NT2/D1 (cell line): ENCODE measurements at regions not wholly inside any gene's neighbourhood (a gene's known extent, or its start where the extent isn't known, plus 50 kb on each side); places are given as distances from the start of the nearest gene placed in this dataset.

ENCODE experiments used
- DNase-seq: peaks from one replicate; pipeline ENCODE4 v3.0.0-alpha.2; 2011; ENCODE audit warnings: low read depth, low spot score
- H3K27me3 ChIP-seq: 2 replicates; pipeline ENCODE4 v1.6.0; 2011; ENCODE audit warnings: mild to moderate bottlenecking; ENCODE audit not compliant: insufficient read length, insufficient read depth
- H3K36me3 ChIP-seq: 2 replicates; pipeline ENCODE4 v1.6.1; 2011; ENCODE audit warnings: mild to moderate bottlenecking, low read length, mixed read lengths; ENCODE audit not compliant: insufficient read depth, insufficient read length
- H3K4me1 ChIP-seq: 2 replicates; pipeline ENCODE4 v1.5.1; 2011; ENCODE audit not compliant: insufficient read depth, insufficient read length
- H3K4me3 ChIP-seq: 2 replicates; pipeline ENCODE4 v1.5.1; 2011; ENCODE audit warnings: low read depth; ENCODE audit not compliant: insufficient read length
- H3K9ac ChIP-seq: 2 replicates; pipeline ENCODE4 v1.6.0; 2011; ENCODE audit warnings: low read depth; ENCODE audit not compliant: insufficient read length
- H3K9me3 ChIP-seq: 2 replicates; pipeline ENCODE4 v1.5.1; 2011; ENCODE audit warnings: mild to moderate bottlenecking, low read length; ENCODE audit not compliant: insufficient read depth
- SUZ12 ChIP-seq: IDR thresholded peaks from 2 replicates; pipeline ENCODE4 v1.6.1; 2011; ENCODE audit not compliant: insufficient read length, insufficient read depth; ENCODE audit errors: extremely low read depth
- YY1 ChIP-seq: IDR thresholded peaks from 2 replicates; pipeline ENCODE4 v1.6.1; 2011; ENCODE audit not compliant: insufficient read length, insufficient read depth
- ZNF274 ChIP-seq: IDR thresholded peaks from 2 replicates; pipeline ENCODE4 v1.6.1; 2011; ENCODE audit warnings: mild to moderate bottlenecking, low read depth, low read length

DNA sequence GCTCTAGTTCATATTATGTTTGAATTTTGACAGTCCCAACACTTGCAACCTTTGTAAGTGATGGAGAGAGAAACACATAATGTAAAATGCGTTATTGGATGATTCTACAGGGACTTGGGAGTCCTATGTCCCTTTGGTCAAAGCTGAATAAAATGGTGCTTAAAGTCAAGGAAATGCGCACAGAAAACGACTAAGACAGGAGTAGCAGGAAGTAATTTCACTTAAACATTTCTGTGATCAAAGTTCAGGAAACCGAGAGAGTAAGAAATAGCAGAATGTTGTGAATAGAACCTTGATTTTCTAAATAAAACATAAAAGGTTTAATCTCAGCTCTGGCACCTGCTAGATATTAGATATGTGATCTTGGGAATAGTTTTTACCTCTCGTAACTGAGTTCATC lies 2339.2 kb downstream of the MAT2B start:
- TF ChIP-seq YY1: no peak
- TF ChIP-seq SUZ12: no peak
- no peak for TF ChIP-seq ZNF274
- no peak overlapping the region for H3K4me3 ChIP-seq
- no peaks in the 10 kb centered on the region for H3K36me3 ChIP-seq
- no peak overlapping the region for H3K9ac ChIP-seq
- H3K9me3 ChIP-seq: no peaks in the 10 kb centered on the region
- DNase-seq: no peak
- H3K4me1 ChIP-seq: no peaks in the 10 kb centered on the region
- H3K27me3 ChIP-seq: no peaks in the 10 kb centered on the region

DNA sequence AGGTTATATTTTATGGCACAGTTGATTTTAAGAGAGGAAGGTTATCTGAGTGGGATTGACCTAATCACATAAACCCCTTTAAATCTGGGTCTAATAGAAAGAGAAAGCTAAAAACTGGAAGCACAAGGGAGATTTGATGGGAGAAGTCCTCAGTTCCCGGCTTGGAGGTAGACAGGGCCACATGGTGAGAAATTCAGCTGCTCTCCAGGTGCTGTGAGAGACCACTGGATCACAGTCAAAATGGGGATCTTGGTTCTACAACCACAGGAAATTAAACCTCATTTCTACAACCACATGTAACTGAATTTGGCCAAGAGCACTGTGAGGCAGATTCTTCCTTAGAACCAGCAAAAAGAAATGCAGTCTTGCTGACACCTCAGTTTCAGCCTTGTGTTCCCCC lies 2352.7 kb downstream of the MAT2B start:
- TF ChIP-seq ZNF274 (no peak), SUZ12 (no peak), YY1 (no peak)
- Histone ChIP-seq H3K27me3 (no peaks in the 10 kb centered on the region), H3K4me3 (no peak overlapping the region), H3K4me1 (no peaks in the 10 kb centered on the region), H3K9ac (no peak overlapping the region), H3K9me3 (no peaks in the 10 kb centered on the region), H3K36me3 (no peaks in the 10 kb centered on the region)
- no peak for DNase-seq

DNA sequence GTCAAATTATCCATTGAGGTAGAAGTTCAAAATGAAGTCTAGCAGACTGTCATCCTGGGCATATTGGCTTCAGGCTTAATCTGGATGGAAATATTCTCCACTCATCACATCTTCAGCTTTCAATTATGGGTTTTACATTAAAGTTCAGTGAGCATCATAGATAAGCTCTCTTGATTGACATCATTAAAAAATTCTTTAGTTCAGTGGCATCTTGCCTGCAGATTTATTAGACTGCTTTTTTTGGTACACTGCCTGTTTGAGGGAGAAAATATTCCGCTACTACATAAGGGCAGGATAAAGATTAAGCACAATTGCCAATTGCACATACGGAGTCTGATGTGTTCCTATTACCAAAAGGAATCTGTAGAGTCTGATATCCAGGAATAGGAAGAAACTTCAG lies 2353.8 kb downstream of the MAT2B start:
- no peaks in the 10 kb centered on the region for H3K4me1 ChIP-seq

DNA sequence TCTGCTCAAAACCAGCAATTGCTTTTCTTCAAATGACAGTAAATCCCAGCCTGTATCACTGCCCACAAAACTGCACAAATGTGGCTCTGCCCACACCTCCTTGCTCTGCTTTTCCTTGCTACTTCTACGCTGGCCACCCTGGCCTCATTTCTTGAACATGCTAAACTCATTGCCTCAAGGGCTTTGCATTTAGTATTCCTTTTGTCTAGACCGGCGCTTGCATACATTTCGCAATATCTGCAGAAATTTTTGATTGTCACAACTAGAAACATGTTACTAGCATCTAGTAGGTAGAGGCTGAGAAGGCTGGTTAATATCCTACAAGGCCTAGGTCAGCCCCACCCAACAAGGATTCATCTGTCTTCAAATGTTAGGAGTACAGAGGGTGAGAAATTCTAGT lies 2357.8 kb downstream of the MAT2B start:
- H3K27me3 ChIP-seq: no peaks in the 10 kb centered on the region
- no peak for TF ChIP-seq YY1
- TF ChIP-seq SUZ12: no peak
- no peak for TF ChIP-seq ZNF274
- H3K9me3 ChIP-seq: no peaks in the 10 kb centered on the region
- no peak overlapping the region for H3K4me3 ChIP-seq
- no peak for DNase-seq
- no peak overlapping the region for H3K9ac ChIP-seq
- no peaks in the 10 kb centered on the region for H3K36me3 ChIP-seq
- H3K4me1 ChIP-seq: no peaks in the 10 kb centered on the region

More for the DNA sequence above, 2353.8 kb downstream of the MAT2B start:
- Histone ChIP-seq H3K9ac (no peak overlapping the region), H3K4me3 (no peak overlapping the region), H3K27me3 (no peaks in the 10 kb centered on the region), H3K9me3 (no peaks in the 10 kb centered on the region), H3K36me3 (no peaks in the 10 kb centered on the region)
- TF ChIP-seq ZNF274 (no peak), SUZ12 (no peak), YY1 (no peak)
- DNase-seq: no peak

DNA sequence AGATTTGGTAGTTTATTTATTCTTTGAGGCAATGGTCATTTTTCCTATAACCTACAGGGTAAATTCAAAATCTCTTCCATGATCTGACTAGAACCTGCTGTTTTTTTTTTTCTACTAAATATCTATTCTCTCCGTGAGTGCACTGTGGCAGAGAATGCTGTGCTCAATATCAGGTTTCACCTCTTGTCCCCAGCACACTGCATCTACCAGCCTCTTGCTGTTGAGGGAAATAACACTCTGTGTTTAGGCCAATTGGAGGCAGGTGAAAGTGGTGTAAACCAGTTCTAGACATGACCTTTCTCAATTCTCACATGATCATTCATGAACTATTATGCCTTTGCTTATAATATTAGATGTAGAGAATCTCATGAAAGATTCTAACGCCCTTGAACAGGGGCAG lies 2365.9 kb downstream of the MAT2B start:
- Histone ChIP-seq H3K9ac (no peak overlapping the region), H3K4me3 (no peak overlapping the region), H3K9me3 (no peaks in the 10 kb centered on the region), H3K4me1 (no peaks in the 10 kb centered on the region), H3K36me3 (no peaks in the 10 kb centered on the region), H3K27me3 (no peaks in the 10 kb centered on the region)
- TF ChIP-seq ZNF274 (no peak), SUZ12 (no peak), YY1 (no peak)
- no peak for DNase-seq

DNA sequence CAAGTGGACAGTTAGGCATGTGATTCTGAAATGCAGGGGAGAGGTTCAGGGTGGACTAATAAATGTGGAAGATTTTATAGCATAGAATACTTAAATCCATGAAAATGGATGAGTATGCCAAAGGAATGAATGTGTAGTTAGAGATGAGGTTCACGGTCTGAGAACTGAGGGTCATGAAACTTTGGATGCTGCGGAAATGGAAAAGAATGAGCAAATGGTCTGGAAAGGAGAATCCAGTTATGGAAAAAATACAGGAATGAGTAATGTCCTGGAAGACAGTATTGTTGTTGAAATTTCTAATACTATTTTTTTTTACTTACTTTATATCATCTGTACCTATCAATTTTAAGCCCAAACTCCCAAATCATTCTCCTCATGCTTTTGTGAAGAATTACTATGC lies 2369.4 kb downstream of the MAT2B start:
- TF ChIP-seq YY1 (no peak), ZNF274 (no peak), SUZ12 (no peak)
- H3K9me3 ChIP-seq: no peaks in the 10 kb centered on the region
- no peak for DNase-seq

DNA sequence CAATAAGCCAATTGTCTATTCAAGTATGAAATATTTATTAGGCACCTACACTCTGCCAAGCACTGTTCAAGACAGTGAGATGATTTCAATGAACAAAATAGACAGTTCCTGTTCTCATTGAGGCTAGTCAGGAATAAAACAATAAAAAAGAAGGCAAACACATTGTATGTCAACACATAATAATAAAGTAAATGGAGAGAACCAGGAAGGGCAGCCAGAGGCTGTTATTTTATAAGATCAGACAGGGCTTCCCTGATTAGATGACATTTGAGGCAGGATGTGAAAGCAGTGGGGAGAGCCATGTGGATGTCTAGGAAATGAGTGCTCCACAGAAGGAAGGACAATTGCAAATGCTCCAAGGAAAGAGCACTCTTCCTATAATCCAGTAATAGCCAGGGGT lies 2371.1 kb downstream of the MAT2B start:
- DNase-seq: no peak
- H3K36me3 ChIP-seq: no peaks in the 10 kb centered on the region
- no peak overlapping the region for H3K4me3 ChIP-seq
- H3K27me3 ChIP-seq: no peaks in the 10 kb centered on the region
- H3K9me3 ChIP-seq: no peaks in the 10 kb centered on the region
- H3K4me1 ChIP-seq: no peaks in the 10 kb centered on the region
- TF ChIP-seq ZNF274: no peak
- TF ChIP-seq YY1: no peak
- TF ChIP-seq SUZ12: no peak
- H3K9ac ChIP-seq: no peak overlapping the region

More for the DNA sequence above, 2369.4 kb downstream of the MAT2B start:
- H3K4me3 ChIP-seq: no peak overlapping the region
- no peaks in the 10 kb centered on the region for H3K36me3 ChIP-seq
- H3K4me1 ChIP-seq: no peaks in the 10 kb centered on the region
- H3K9ac ChIP-seq: no peak overlapping the region
- no peaks in the 10 kb centered on the region for H3K27me3 ChIP-seq

DNA sequence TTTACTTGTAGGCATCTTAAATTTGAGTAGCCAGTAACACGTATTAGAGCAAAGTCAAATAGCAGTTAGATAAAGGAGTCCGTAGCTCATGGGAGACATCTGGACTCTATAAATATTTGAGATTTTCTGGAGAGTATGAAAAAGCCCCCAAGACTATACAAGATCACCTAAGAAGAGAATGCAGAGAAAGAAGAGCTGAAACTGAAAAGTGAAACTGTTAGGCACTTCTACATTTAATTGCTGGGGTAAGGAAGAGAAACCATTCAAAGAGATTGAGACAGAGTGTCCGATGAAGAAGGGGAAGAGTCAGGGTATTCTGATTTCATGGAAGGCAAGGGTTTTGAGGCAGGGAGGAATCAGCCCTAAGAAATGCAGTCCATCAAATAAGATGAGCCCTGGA lies 2372.1 kb downstream of the MAT2B start:
- H3K4me1 ChIP-seq: no peaks in the 10 kb centered on the region
- H3K36me3 ChIP-seq: no peaks in the 10 kb centered on the region
- no peak overlapping the region for H3K4me3 ChIP-seq
- no peaks in the 10 kb centered on the region for H3K9me3 ChIP-seq
- H3K9ac ChIP-seq: no peak overlapping the region
- no peaks in the 10 kb centered on the region for H3K27me3 ChIP-seq
- TF ChIP-seq YY1 (no peak), ZNF274 (no peak), SUZ12 (no peak)
- DNase-seq: no peak
